Glutamatergic neuron (in vitro differentiated cells): ENCODE measurements at regions not wholly inside any gene's neighbourhood (a gene's known extent, or its start where the extent isn't known, plus 50 kb on each side); places are given as distances from the start of the nearest gene placed in this dataset.

Source experiments
- DNase-seq: peaks from one replicate; pipeline ENCODE4 v3.0.0; 2022
- H3K27ac Mint-ChIP-seq: one replicate; pipeline ENCODE4 v1.8.0; 2020; ENCODE audit warnings: mild to moderate bottlenecking, mixed read lengths, inconsistent platforms; ENCODE audit not compliant: unreplicated experiment
- H3K27me3 Mint-ChIP-seq: one replicate; pipeline ENCODE4 v1.8.0; 2020; ENCODE audit warnings: mild to moderate bottlenecking, moderate library complexity, mixed read lengths, inconsistent platforms; ENCODE audit not compliant: unreplicated experiment
- H3K36me3 Mint-ChIP-seq: one replicate; pipeline ENCODE4 v1.8.0; 2020; ENCODE audit warnings: mild to moderate bottlenecking, mixed read lengths, inconsistent platforms; ENCODE audit not compliant: unreplicated experiment
- H3K4me1 Mint-ChIP-seq: one replicate; pipeline ENCODE4 v1.8.0; 2020; ENCODE audit warnings: mild to moderate bottlenecking, low read depth, mixed read lengths, inconsistent platforms; ENCODE audit not compliant: unreplicated experiment
- H3K4me3 Mint-ChIP-seq: one replicate; pipeline ENCODE4 v1.8.0; 2020; ENCODE audit warnings: mild to moderate bottlenecking, mixed read lengths, inconsistent platforms; ENCODE audit not compliant: unreplicated experiment
- H3K9me3 Mint-ChIP-seq: one replicate; pipeline ENCODE4 v1.8.0; 2020; ENCODE audit warnings: mild to moderate bottlenecking, moderate library complexity, mixed read lengths, inconsistent platforms; ENCODE audit not compliant: unreplicated experiment
- TF ChIP-seq, protein P1 (sequence below): fragments of 200-600 bp; sonication (generic); IDR thresholded peaks from one replicate; pipeline ENCODE4 v1.5.0; 2021; ENCODE audit not compliant: partially characterized antibody, unreplicated experiment

DNA sequence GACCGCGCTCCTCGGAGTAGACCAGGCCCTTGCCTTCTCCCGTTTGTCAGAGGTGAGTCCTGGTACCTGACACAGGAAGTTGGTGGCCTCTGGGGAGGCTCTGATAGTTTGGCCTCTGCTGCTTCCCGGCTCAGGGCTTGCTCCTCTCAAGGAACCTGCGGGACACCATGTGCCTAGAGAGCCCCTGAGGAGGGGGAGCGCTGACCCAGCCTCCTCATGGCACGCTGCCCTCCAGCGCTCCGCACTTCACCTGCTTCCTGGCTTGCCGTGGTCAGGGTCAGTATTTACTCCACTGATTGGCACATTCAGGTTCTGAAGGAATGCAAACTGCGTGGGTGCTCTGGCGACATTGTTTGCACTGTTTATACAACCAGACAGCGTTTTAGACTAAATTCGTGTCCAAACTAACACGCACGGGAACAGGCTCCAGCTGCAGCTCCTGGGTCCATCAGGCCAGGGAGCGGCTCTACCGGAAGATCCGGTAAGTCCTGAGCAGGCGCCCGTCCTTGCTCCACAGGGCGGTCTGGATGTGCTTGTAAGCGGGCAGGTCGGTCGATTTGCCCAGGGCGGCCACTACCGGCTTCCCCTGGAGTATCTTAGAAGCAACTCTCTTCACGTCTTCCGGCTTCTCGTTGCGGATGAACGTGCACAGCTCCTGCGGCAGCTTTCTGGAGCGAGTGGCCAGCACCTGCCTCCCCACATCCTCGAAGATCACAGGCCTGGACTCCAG, 121.6 kb upstream of the GRID2 start:
- Mint-ChIP-seq H3K27me3 (peaks cover 2% of the 10 kb centered on the region), H3K9me3 (no peaks in the 10 kb centered on the region), H3K36me3 (peaks cover 5% of the 10 kb centered on the region), H3K4me1 (no peaks in the 10 kb centered on the region), H3K4me3 (no peak overlapping the region), H3K27ac (no peak overlapping the region)
- DNase-seq: no peak
- TF ChIP-seq, protein P1, sequence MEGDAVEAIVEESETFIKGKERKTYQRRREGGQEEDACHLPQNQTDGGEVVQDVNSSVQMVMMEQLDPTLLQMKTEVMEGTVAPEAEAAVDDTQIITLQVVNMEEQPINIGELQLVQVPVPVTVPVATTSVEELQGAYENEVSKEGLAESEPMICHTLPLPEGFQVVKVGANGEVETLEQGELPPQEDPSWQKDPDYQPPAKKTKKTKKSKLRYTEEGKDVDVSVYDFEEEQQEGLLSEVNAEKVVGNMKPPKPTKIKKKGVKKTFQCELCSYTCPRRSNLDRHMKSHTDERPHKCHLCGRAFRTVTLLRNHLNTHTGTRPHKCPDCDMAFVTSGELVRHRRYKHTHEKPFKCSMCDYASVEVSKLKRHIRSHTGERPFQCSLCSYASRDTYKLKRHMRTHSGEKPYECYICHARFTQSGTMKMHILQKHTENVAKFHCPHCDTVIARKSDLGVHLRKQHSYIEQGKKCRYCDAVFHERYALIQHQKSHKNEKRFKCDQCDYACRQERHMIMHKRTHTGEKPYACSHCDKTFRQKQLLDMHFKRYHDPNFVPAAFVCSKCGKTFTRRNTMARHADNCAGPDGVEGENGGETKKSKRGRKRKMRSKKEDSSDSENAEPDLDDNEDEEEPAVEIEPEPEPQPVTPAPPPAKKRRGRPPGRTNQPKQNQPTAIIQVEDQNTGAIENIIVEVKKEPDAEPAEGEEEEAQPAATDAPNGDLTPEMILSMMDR: no peak

DNA sequence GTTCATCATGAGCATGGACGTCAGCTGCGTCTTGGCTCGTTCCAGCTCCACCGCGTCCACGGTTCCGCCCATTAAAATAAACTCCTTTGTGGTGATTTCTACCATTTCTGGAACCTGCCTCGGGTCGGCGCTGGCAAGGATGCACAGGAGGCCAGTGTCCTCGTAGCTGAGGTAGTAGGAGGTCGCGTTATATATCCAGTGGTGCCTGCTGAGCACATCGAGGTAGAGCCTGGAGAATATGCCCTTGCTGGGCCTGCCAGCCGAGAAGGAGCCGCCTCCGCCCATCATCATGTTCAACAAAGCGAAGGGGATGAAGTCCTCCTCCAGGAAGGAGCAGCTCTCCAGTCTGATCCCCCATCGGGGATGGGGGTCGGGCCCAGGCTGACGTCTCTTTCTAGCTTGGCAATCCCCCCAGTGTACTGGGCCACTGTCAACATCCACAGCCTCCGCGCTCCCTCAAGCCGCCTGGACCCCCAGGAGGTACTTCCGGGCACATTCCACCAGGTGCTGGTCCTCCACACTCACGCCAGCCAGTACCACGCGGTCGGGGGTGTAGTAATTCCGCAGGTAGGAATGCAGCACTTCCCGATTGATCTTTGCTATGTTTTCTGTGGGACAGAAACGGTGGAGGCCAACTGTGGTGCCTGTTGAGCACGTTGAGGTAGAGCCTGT, 120.9 kb upstream of the GRID2 start:
- no peak for DNase-seq
- H3K4me1 Mint-ChIP-seq: no peaks in the 10 kb centered on the region
- no peak overlapping the region for H3K4me3 Mint-ChIP-seq
- peaks cover 2% of the 10 kb centered on the region for H3K27me3 Mint-ChIP-seq
- H3K27ac Mint-ChIP-seq: no peak overlapping the region
- peaks cover 5% of the 10 kb centered on the region for H3K36me3 Mint-ChIP-seq
- TF ChIP-seq, protein P1: no peak
- no peaks in the 10 kb centered on the region for H3K9me3 Mint-ChIP-seq

DNA sequence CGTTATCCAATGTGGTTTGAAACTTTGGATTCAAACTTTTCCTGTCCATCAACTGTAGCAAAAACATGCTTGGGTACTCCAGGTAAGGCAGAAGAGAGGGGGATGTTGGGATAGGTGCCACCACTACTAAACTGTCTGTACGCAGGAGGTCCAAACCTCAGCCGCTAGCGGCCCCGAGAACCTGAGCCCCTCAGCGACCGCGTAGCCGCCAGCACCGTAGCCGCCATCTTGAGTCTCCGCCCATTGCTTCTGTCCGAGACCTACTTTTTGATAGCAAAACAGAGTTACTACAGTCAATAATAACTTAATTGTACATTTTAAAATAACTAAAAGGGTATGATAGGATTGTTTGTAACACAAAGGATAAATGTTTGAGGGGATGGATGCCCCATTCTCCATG, 119.9 kb upstream of the GRID2 start:
- Mint-ChIP-seq H3K27ac (no peak overlapping the region), H3K4me1 (no peaks in the 10 kb centered on the region), H3K36me3 (peaks cover 5% of the 10 kb centered on the region), H3K9me3 (no peaks in the 10 kb centered on the region), H3K4me3 (no peak overlapping the region), H3K27me3 (peaks cover 2% of the 10 kb centered on the region)
- TF ChIP-seq, protein P1: no peak
- no peak for DNase-seq

DNA sequence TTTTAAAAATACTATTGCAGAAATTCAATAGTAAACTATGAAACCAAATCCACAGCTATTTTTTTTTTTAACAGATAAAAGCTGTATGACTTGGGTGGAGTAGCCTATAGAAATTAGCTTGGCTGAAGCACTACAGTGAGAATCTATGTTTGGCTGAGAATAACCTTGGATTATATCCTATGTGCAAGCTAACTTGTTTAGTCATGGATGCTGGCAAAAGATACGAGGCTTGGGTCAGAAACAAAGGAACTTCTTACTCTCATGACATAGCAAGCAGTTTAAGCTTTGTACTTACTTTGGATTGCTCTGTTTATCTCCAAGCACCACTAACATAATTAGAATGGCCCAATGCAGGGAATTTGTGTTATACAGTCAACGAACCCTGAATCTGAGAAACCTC, 119.2 kb upstream of the GRID2 start:
- DNase-seq: no peak
- Mint-ChIP-seq H3K36me3 (peaks cover 5% of the 10 kb centered on the region), H3K27ac (no peak overlapping the region)

More for the DNA sequence above, 119.2 kb upstream of the GRID2 start:
- no peak overlapping the region for H3K4me3 Mint-ChIP-seq
- TF ChIP-seq, protein P1: no peak
- H3K27me3 Mint-ChIP-seq: peaks cover 2% of the 10 kb centered on the region
- H3K4me1 Mint-ChIP-seq: no peaks in the 10 kb centered on the region
- no peaks in the 10 kb centered on the region for H3K9me3 Mint-ChIP-seq
